Fibroblast of lung (primary cell): ENCODE measurements at regions not wholly inside any gene's neighbourhood (a gene's known extent, or its start where the extent isn't known, plus 50 kb on each side); places are given as distances from the start of the nearest gene placed in this dataset.

Experiments
- DNase-seq, 2 donors: peaks; one replicate each; pipeline versions ENCODE4 v3.0.0 to v3.0.0-alpha.2; 2010; ENCODE audit warnings: low read depth in 2 of 2
- H2AFZ ChIP-seq: 2 replicates; pipeline ENCODE4 v1.5.1; 2012; ENCODE audit warnings: low read length, control low read depth, inconsistent platforms
- H3K27ac ChIP-seq: 2 replicates; pipeline ENCODE4 v1.5.1; 2011; ENCODE audit warnings: low read length, control low read depth; ENCODE audit not compliant: insufficient read depth
- H3K27me3 ChIP-seq: 2 replicates; pipeline ENCODE4 v1.5.1; 2011; ENCODE audit warnings: mild to moderate bottlenecking, low read length; ENCODE audit not compliant: control insufficient read depth, insufficient read depth
- H3K36me3 ChIP-seq: 2 replicates; pipeline ENCODE4 v1.5.1; 2011; ENCODE audit warnings: low read length; ENCODE audit not compliant: control insufficient read depth, insufficient read depth
- H3K4me1 ChIP-seq: 2 replicates; pipeline ENCODE4 v1.5.1; 2011; ENCODE audit warnings: low read length; ENCODE audit not compliant: control insufficient read depth, insufficient read depth; ENCODE audit errors: extremely low read depth
- H3K4me2 ChIP-seq: 2 replicates; pipeline ENCODE4 v1.5.1; 2011; ENCODE audit warnings: low read length, control low read depth; ENCODE audit not compliant: insufficient read depth; ENCODE audit errors: extremely low read depth
- H3K4me3 ChIP-seq, 4 experiments: fragments of 200-600 bp in 1 of 4; sonication (generic) in 1 of 4; replicated peaks in 1 of 4; 2 replicates each; pipeline ENCODE4 v1.5.1; 2011 to 2016; ENCODE audit warnings: low read length in 4 of 4, low read depth in 3 of 4, mild to moderate bottlenecking in 3 of 4, control low read depth in 2 of 4, inconsistent platforms in 1 of 4, mixed read lengths in 1 of 4; ENCODE audit not compliant: insufficient read depth in 1 of 4; ENCODE audit errors: control extremely low read depth in 1 of 4
- H3K79me2 ChIP-seq: 2 replicates; pipeline ENCODE4 v1.5.1; 2012; ENCODE audit warnings: mild to moderate bottlenecking, low read length, inconsistent platforms; ENCODE audit not compliant: control insufficient read depth, insufficient read depth
- H3K9ac ChIP-seq: 2 replicates; pipeline ENCODE4 v1.5.1; 2011; ENCODE audit warnings: mild to moderate bottlenecking, low read length, control low read depth; ENCODE audit not compliant: insufficient read depth
- H3K9me3 ChIP-seq: 2 replicates; pipeline ENCODE4 v1.5.1; 2012; ENCODE audit warnings: low read depth, low read length; ENCODE audit not compliant: control insufficient read depth, insufficient read depth
- H4K20me1 ChIP-seq: 2 replicates; pipeline ENCODE4 v1.5.1; 2011; ENCODE audit warnings: low read length; ENCODE audit not compliant: control insufficient read depth, insufficient read depth; ENCODE audit errors: extremely low read depth
- CTCF ChIP-seq, 2 donors: IDR thresholded peaks in 1 of 2; conservative IDR thresholded peaks in 1 of 2; 1 replicate in 1 of 2; 2 replicates in 1 of 2; pipeline ENCODE4 v1.5.1; 2011 to 2012; ENCODE audit warnings: low read length in 2 of 2, control low read depth in 1 of 2, inconsistent platforms in 1 of 2, low read depth in 1 of 2, mild to moderate bottlenecking in 1 of 2
- EZH2 ChIP-seq: IDR thresholded peaks from 2 replicates; pipeline ENCODE4 v1.5.1; 2012; ENCODE audit warnings: low read length, control low read depth, mild to moderate bottlenecking; ENCODE audit errors: missing control alignments

- Histone ChIP-seq H3K4me2 (no peak overlapping the region), H3K4me1 (no peaks in the 10 kb centered on the region), H3K36me3 (no peaks in the 10 kb centered on the region), H3K4me3 (no peak overlapping the region), H2AFZ (no peak overlapping the region), H3K9ac (no peak overlapping the region), H3K9me3 (no peaks in the 10 kb centered on the region), H3K27ac (no peak overlapping the region), H4K20me1 (no peaks in the 10 kb centered on the region), H3K79me2 (no peaks in the 10 kb centered on the region), H3K27me3 (no peaks in the 10 kb centered on the region)
- no peak for TF ChIP-seq CTCF (conservative IDR thresholded peaks at IDR 0.05 in 1 of 2, IDR thresholded peaks at IDR 0.05 in 1 of 2; ENCODE audit: low read depth in 1 of 2, low read length in 2 of 2)
- TF ChIP-seq EZH2 = no peak
- DNase-seq = peak in 1 of 2 donors; percentile 35
Measured at GRCh38 chr5:125065741-125066140, 319.3 kb upstream of the ZNF608 start.

DNA sequence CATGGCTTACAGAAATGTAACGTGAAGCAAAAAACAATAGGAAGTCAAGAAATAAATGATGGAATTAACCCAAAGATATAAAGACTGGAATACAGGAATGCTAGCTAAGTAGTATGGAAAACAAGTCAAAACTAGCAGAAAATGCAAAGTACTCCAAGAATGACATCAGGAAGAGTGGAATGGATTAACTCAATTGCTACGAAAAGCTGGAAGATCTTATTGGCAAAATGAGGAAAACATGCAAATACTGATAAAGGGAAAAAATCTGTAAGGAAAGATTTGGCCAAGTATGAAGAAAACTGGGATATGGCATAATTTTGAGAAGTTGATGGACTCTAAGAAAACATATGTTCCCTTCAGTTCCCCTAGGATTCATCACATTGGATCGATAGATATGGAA lies 324.5 kb upstream of the ZNF608 start:
- Histone ChIP-seq H3K4me2 (no peak overlapping the region), H3K36me3 (no peaks in the 10 kb centered on the region), H3K27ac (no peak overlapping the region), H3K9me3 (no peaks in the 10 kb centered on the region), H2AFZ (no peak overlapping the region), H4K20me1 (no peaks in the 10 kb centered on the region), H3K4me3 (no peak overlapping the region), H3K4me1 (no peaks in the 10 kb centered on the region), H3K79me2 (no peaks in the 10 kb centered on the region), H3K27me3 (no peaks in the 10 kb centered on the region), H3K9ac (no peak overlapping the region)
- TF ChIP-seq CTCF (conservative IDR thresholded peaks at IDR 0.05 in 1 of 2, IDR thresholded peaks at IDR 0.05 in 1 of 2; ENCODE audit: low read depth in 1 of 2, low read length in 2 of 2) (no peak), EZH2 (no peak)
- DNase-seq = no peak

DNA sequence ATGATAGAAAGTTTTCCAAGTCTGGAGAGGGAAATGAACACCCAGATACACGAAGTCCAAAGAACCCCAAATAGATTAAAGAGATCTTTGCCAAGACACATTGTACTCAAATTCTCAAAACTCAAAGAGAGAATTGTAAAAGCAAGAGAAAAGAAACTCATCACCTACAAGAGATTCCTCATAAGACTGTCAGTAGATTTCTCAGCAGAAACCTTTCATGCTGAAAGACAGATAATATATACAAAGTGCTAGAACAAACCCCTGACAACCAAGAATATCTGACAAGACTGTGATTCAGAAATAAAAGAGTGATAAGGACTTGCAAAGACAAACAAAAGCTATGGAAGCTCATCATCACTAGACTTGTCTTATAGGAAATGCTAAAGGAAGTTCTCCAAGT lies 326.7 kb upstream of the ZNF608 start:
- Histone ChIP-seq H3K4me2 (no peak overlapping the region), H3K9ac (no peak overlapping the region), H3K27ac (no peak overlapping the region), H3K4me3 (no peak overlapping the region), H2AFZ (no peak overlapping the region), H3K36me3 (no peaks in the 10 kb centered on the region), H3K4me1 (no peaks in the 10 kb centered on the region), H4K20me1 (no peaks in the 10 kb centered on the region), H3K27me3 (no peaks in the 10 kb centered on the region), H3K9me3 (no peaks in the 10 kb centered on the region), H3K79me2 (no peaks in the 10 kb centered on the region)
- TF ChIP-seq EZH2 = no peak
- no peak for TF ChIP-seq CTCF (conservative IDR thresholded peaks at IDR 0.05 in 1 of 2, IDR thresholded peaks at IDR 0.05 in 1 of 2; ENCODE audit: low read depth in 1 of 2, low read length in 2 of 2)
- DNase-seq = no peak
